ENCODE measurements at regions not wholly inside any gene's neighbourhood (a gene's known extent, or its start where the extent isn't known, plus 50 kb on each side); places are given as distances from the start of the nearest gene placed in this dataset.
A peak's percentile ranks its signal among the peaks of the same experiment; 100 is the strongest.

DNA sequence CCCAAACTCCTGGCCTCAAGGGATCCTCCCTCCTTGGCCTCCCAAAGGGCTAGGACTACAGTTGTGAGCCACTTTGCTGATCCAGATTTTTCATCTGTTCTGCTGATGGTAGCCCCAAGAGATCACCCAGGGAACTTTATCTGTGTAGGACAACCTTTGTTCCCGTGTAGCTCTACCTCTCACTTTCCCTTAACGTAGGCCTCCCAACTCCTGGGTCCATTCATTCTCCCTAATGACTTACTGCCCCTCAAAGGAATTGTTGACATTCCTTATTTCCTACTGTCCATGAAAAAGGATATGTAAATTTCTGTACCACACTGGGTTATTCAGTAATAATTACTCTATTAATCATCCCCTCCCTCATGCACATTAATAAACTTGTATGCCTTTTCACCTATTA is 51.0 kb upstream of the PHF24 start:
- ChIA-PET POLR2A (no interaction called here), CTCF (no interaction called here)
- H3K4me3 Mint-ChIP-seq = no peak overlapping the region
- TF ChIP-seq, protein P1, sequence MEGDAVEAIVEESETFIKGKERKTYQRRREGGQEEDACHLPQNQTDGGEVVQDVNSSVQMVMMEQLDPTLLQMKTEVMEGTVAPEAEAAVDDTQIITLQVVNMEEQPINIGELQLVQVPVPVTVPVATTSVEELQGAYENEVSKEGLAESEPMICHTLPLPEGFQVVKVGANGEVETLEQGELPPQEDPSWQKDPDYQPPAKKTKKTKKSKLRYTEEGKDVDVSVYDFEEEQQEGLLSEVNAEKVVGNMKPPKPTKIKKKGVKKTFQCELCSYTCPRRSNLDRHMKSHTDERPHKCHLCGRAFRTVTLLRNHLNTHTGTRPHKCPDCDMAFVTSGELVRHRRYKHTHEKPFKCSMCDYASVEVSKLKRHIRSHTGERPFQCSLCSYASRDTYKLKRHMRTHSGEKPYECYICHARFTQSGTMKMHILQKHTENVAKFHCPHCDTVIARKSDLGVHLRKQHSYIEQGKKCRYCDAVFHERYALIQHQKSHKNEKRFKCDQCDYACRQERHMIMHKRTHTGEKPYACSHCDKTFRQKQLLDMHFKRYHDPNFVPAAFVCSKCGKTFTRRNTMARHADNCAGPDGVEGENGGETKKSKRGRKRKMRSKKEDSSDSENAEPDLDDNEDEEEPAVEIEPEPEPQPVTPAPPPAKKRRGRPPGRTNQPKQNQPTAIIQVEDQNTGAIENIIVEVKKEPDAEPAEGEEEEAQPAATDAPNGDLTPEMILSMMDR (IDR thresholded peaks at IDR 0.05) = no peak
- no peaks in the 10 kb centered on the region for H3K9me3 Mint-ChIP-seq
- no peak for DNase-seq
- H3K36me3 Mint-ChIP-seq (ENCODE audit: low read depth) = no peaks in the 10 kb centered on the region
- peaks cover 13% of the 10 kb centered on the region for H3K27me3 Mint-ChIP-seq
- H3K4me1 Mint-ChIP-seq (ENCODE audit: low read depth) = no peaks in the 10 kb centered on the region
- ATAC-seq = no peak
- intact Hi-C loops (cut with micrococcal nuclease) = no loop called here
- no peak overlapping the region for H3K27ac Mint-ChIP-seq

DNA sequence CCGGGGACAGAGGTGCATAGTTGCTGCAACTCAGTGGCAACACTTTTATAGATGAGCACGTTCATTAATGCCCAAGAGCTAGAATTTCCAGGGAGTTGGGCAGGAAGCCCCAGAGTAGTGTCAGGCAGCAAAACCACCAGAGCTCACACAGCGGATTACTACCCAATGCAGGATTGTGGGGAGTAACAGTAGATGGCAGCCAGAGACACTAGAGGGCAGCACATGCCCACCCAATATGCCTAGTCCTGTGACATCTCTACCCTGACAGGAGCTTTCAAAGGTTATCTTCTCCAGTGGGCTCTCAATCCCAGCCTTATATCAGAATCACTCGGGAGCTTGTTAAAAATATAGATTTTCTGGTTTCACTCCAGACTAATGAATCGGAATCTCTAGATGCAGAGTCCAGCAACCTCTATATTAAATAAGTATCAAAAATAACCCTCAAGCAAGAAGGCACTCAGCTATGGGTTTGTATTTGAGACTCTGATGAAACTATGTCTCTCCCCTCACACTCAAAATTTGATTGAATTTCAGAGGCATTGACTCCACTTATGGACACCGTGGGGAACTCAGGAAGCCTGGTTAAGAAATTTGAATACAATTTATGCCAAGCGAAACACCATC is 58.4 kb upstream of the PHF24 start:
- Mint-ChIP-seq H3K4me1 (ENCODE audit: low read depth) (no peaks in the 10 kb centered on the region), H3K4me3 (no peak overlapping the region), H3K36me3 (ENCODE audit: low read depth) (no peaks in the 10 kb centered on the region), H3K27me3 (peaks cover 30% of the 10 kb centered on the region), H3K9me3 (no peaks in the 10 kb centered on the region), H3K27ac (no peak overlapping the region)
- CTCF ChIA-PET = interaction anchor here (0.6 to 8.7 kb wide), 71 partner anchors 9 to 720 kb away, joined by 3 to 120 read pairs (median 5); partner anchors contain the start of genes DNAJB5, FANCG, PIGO and STOML2
- ATAC-seq = peak; percentile 100
- TF ChIP-seq, protein P1 (IDR thresholded peaks at IDR 0.05) = peak; percentile 76
- peak; percentile 90 for DNase-seq
- intact Hi-C loops (cut with micrococcal nuclease) = loop anchor here (1.0 kb wide), 3 partner anchors 86 to 197 kb away; partner anchors contain the start of gene PIGO
- POLR2A ChIA-PET = interaction anchor here (0.6 to 2.3 kb wide), 9 partner anchors 85 to 707 kb away, joined by 3 to 9 read pairs (median 3); partner anchors contain the start of gene PIGO

DNA sequence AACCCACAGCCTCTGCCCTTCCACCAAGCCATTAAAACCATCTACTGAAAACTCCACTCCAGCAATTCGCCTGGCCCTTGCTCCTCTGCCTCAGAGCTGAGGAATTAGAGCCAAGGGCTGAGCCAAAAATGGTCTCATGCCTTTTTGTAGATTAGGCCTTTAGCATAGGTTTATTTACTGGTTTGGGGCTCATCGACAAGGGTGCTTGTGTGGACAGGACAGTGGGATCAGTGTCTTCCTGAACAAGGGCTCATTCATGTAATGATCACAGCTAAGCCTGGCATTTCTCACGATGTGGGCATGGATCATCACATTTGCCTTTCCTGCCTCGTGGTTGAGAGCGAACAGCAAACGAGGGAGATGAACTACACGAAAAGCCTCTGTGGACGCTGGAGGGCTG is 59.2 kb upstream of the PHF24 start:
- no peak for DNase-seq
- intact Hi-C loops (cut with micrococcal nuclease) = loop anchor here (1.0 kb wide), 3 partner anchors 86 to 197 kb away; partner anchors contain the start of gene PIGO
- no peak for ATAC-seq
- H3K36me3 Mint-ChIP-seq (ENCODE audit: low read depth) = no peaks in the 10 kb centered on the region
- TF ChIP-seq, protein P1 (IDR thresholded peaks at IDR 0.05) = no peak
- H3K27ac Mint-ChIP-seq = no peak overlapping the region
- peaks cover 34% of the 10 kb centered on the region for H3K27me3 Mint-ChIP-seq
- H3K4me1 Mint-ChIP-seq (ENCODE audit: low read depth) = no peaks in the 10 kb centered on the region
- no peaks in the 10 kb centered on the region for H3K9me3 Mint-ChIP-seq
- no peak overlapping the region for H3K4me3 Mint-ChIP-seq
- ChIA-PET POLR2A (interaction anchor here (0.6 to 2.3 kb wide), 6 partner anchors 86 to 708 kb away, joined by 3 to 9 read pairs (median 3); partner anchors contain the start of gene PIGO), CTCF (interaction anchor here (0.6 to 8.7 kb wide), 54 partner anchors 9 to 655 kb away, joined by 3 to 120 read pairs (median 5); partner anchors contain the start of genes DNAJB5, FANCG, PIGO and STOML2)

DNA sequence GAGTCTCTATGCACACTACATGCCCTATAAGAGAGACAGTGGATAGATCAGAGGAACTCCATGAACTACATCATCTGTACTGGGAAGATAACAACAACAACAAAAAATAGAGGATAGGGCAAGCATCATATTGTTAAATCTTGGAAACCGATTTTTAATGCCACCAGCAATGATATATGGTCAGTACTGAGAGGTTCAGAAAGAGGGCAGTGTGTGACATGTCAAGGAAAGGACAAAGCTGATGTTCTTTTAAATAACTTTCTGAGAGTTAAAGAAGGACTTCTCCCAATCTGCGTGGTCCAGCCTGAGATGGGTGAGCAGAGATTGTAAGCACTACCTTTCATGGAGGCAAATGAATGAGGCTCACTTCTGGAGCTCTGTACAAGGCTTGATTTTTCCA is 62.0 kb upstream of the PHF24 start:
- ATAC-seq = no peak
- POLR2A ChIA-PET = no interaction called here
- intact Hi-C loops (cut with micrococcal nuclease) = no loop called here
- TF ChIP-seq, protein P1 (IDR thresholded peaks at IDR 0.05) = no peak
- Mint-ChIP-seq H3K36me3 (ENCODE audit: low read depth) (no peaks in the 10 kb centered on the region), H3K9me3 (no peaks in the 10 kb centered on the region), H3K4me3 (no peak overlapping the region), H3K27ac (no peak overlapping the region), H3K27me3 (peaks cover 38% of the 10 kb centered on the region), H3K4me1 (ENCODE audit: low read depth) (no peaks in the 10 kb centered on the region)
- CTCF ChIA-PET = interaction anchor here (1.0 to 8.7 kb wide), 5 partner anchors 9 to 201 kb away, joined by 3 to 120 read pairs (median 3); no protein-coding TSS in a partner anchor
- no peak for DNase-seq

DNA sequence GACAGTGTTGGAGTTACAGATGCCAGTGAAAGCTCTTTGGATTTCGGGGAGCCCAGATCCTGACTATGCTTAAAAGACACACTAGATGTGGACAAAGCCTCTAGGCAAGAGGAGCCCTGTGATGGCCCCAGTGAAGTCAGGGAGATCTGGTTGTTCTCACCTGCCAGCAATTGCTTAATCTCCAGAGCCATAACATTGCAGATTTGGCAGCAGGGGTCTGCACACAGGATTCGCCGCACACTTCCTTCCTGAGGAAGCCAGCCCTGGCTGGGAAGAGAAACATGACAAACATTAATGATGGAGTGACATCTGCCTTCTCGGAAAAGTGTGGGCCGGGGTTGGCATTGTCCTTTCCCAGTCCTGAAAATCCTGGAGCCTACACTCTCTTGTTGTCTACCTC is 65.2 kb upstream of the PHF24 start:
- H3K27ac Mint-ChIP-seq = no peak overlapping the region
- no peak overlapping the region for H3K4me3 Mint-ChIP-seq
- no peaks in the 10 kb centered on the region for H3K9me3 Mint-ChIP-seq
- ChIA-PET CTCF (interaction anchor here (1.7 to 8.7 kb wide), 2 partner anchors 91 to 158 kb away, joined by 4 to 120 read pairs; no protein-coding TSS in a partner anchor), POLR2A (interaction anchor here (0.9 kb wide), 1 partner anchor 136 kb away, joined by 4 read pairs; no protein-coding TSS in a partner anchor)
- peaks cover 25% of the 10 kb centered on the region for H3K27me3 Mint-ChIP-seq
- no peak for DNase-seq
- no peaks in the 10 kb centered on the region for H3K36me3 Mint-ChIP-seq (ENCODE audit: low read depth)
- TF ChIP-seq, protein P1 (IDR thresholded peaks at IDR 0.05) = no peak
- ATAC-seq = no peak
- no peaks in the 10 kb centered on the region for H3K4me1 Mint-ChIP-seq (ENCODE audit: low read depth)
- intact Hi-C loops (cut with micrococcal nuclease) = no loop called here

Measured in activated CD8-positive, alpha-beta T cell treated with anti-CD3 and anti-CD28 coated beads for 36 hours (primary cell).